ENCODE measurements at regions not wholly inside any gene's neighbourhood (a gene's known extent, or its start where the extent isn't known, plus 50 kb on each side); places are given as distances from the start of the nearest gene placed in this dataset.

GRCh38 chr12:116390401-116391335 lies 113.2 kb upstream of the MED13L start:
- no peak for ATAC-seq (ENCODE audit: low FRiP score)
- no peak for DNase-seq (ENCODE audit: low spot score)
- TF ChIP-seq CTCF (IDR thresholded peaks at IDR 0.05) = no peak

DNA sequence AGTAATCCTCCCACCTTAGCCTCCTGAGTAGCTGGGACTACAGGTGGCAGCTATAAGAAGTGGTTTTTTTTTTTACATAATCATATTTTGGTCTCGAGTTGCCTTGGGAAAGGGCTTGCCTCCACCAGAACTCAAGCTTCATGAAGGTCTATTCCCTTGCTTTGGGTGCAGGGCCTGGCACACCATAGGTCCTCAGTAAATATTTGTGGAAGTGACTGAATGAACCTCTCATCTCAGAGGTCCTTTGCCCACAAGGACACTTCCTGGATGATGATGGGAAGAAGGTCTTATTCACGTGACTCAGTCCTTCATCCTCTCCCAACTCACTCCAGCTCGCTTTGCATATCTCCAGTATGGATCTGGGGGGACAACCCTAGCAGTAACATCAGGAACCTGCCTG lies 114.0 kb upstream of the MED13L start:
- DNase-seq (ENCODE audit: low spot score) (no peak), ATAC-seq (ENCODE audit: low FRiP score) (no peak)
- no peak for TF ChIP-seq CTCF (IDR thresholded peaks at IDR 0.05)

DNA sequence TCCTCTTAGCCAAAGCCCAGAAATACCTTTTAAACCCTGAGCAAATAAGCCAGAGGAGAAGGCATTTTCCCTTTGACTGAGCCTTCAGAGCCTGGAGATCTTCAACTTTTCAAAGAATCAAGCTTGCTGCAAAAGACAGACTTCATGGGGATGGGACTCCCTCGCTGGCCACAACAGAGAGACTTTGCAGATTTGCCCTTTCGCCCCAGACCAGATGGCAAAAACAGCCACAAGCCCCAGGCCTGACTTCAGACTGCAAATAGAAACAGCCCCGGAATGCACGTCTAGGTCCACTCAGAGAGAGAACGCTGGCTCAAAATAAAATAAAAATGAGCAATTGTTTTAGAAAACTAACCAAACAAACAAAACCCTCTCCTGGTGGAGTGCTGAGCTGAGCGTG lies 114.6 kb upstream of the MED13L start:
- TF ChIP-seq CTCF (IDR thresholded peaks at IDR 0.05) = no peak
- ATAC-seq (ENCODE audit: low FRiP score) (no peak), DNase-seq (ENCODE audit: low spot score) (no peak)

GRCh38 chr12:116393255-116393654 lies 115.8 kb upstream of the MED13L start:
- no peak for ATAC-seq (ENCODE audit: low FRiP score)
- no peak for TF ChIP-seq CTCF (IDR thresholded peaks at IDR 0.05)
- DNase-seq (ENCODE audit: low spot score) = no peak

- no peak for DNase-seq (ENCODE audit: low spot score)
- no peak for ATAC-seq (ENCODE audit: low FRiP score)
- TF ChIP-seq CTCF (IDR thresholded peaks at IDR 0.05) = no peak
These were observed 116.6 kb upstream of the MED13L start for GRCh38 chr12:116393859-116394650.

DNA sequence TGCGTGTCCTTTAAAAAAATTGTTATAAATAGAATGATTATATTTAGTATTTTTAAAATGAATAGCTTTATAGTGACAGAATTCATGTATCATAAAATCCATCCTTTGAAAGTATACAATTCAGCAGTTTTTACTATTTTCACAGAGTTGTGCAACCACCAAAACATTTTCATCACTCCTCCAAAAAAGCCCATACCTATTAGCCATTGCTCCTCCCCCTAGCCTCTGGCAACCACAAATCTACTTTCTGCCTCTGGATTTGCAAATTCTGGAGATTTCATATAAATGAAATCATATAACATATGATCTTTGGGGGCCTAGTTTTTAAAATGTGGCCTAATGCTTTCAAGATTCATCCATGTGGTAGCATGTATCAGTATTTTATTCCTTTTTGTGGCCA lies 117.9 kb upstream of the MED13L start:
- TF ChIP-seq CTCF (IDR thresholded peaks at IDR 0.05) = no peak
- DNase-seq (ENCODE audit: low spot score) (no peak), ATAC-seq (ENCODE audit: low FRiP score) (peak; percentile 46)

Measured in omental fat pad (tissue), 3 donors.